Stimulated activated CD8-positive, alpha-beta memory T cell treated with anti-CD3 and anti-CD28 coated beads, Interleukin-2, amount 100 ng/mL, for 48 hours (primary cell): ENCODE measurements at regions not wholly inside any gene's neighbourhood (a gene's known extent, or its start where the extent isn't known, plus 50 kb on each side); places are given as distances from the start of the nearest gene placed in this dataset.
"Not testable (repeated sequence)": the region's sequence is repeated elsewhere in the genome, so short reads cannot be mapped to it uniquely, and the experiment has no call there.

Source experiments
- DNase-seq, 2 donors: peaks; one replicate each; pipeline ENCODE4 v3.0.0-alpha.2; 2020; ENCODE audit warnings: low read depth in 2 of 2

- DNase-seq: no peak
Measured at GRCh38 chr10:34907743-34908430, 92.8 kb upstream of the PARD3 start.

GRCh38 chr10:34906067-34906965 is 91.2 kb upstream of the PARD3 start:
- DNase-seq: no peak

- DNase-seq: no peak
Measured at GRCh38 chr10:34905200-34905927, 90.3 kb upstream of the PARD3 start.

GRCh38 chr10:34904191-34904590 is 89.1 kb upstream of the PARD3 start:
- no peak for DNase-seq

- no peak for DNase-seq
Measured at GRCh38 chr10:34899161-34899560, 84.1 kb upstream of the PARD3 start.

GRCh38 chr10:34895977-34896376 is 80.9 kb upstream of the PARD3 start:
- no peak for DNase-seq

GRCh38 chr10:34895046-34895445 is 80.0 kb upstream of the PARD3 start:
- not testable (repeated sequence) for DNase-seq

GRCh38 chr10:34892521-34892920 is 77.4 kb upstream of the PARD3 start:
- DNase-seq: not testable (repeated sequence)

- DNase-seq: no peak
Measured at GRCh38 chr10:34890939-34891338, 75.8 kb upstream of the PARD3 start.

- no peak for DNase-seq
Measured at GRCh38 chr10:34889004-34889869, 74.1 kb upstream of the PARD3 start.

GRCh38 chr10:34886906-34887642 is 72.0 kb upstream of the PARD3 start:
- DNase-seq: no peak

- no peak for DNase-seq
Measured at GRCh38 chr10:34885898-34886297, 70.8 kb upstream of the PARD3 start.

GRCh38 chr10:34885011-34885410 is 69.9 kb upstream of the PARD3 start:
- DNase-seq: no peak

GRCh38 chr10:34884272-34884952 is 69.3 kb upstream of the PARD3 start:
- DNase-seq: no peak

- no peak for DNase-seq
Measured at GRCh38 chr10:34880817-34881216, 65.7 kb upstream of the PARD3 start.

GRCh38 chr10:34878651-34879050 is 63.6 kb upstream of the PARD3 start:
- DNase-seq: not testable (repeated sequence)

- no peak for DNase-seq
Measured at GRCh38 chr10:34875061-34875460, 60.0 kb upstream of the PARD3 start.

- no peak for DNase-seq
Measured at GRCh38 chr10:34872820-34873219, 57.7 kb upstream of the PARD3 start.

- no peak for DNase-seq
Measured at GRCh38 chr10:34869135-34869836, 54.2 kb upstream of the PARD3 start.
